GM12878 (cell line): ENCODE measurements at regions not wholly inside any gene's neighbourhood (a gene's known extent, or its start where the extent isn't known, plus 50 kb on each side); places are given as distances from the start of the nearest gene placed in this dataset.

Experiments used
- ATAC-seq: fragments of 200-7000 bp; cut with Tn5 transposase; 3 replicates; pipeline ENCODE4 v1.9.1; 2020; ENCODE audit warnings: mild to moderate bottlenecking, moderate library complexity
- BruUV-seq: library from RNA; stranded (reverse); fragments of 400-500 nt; replicated peaks from 2 replicates; lab custom pipeline; 2021; lab: Mats Ljungman, UMichigan
- CTCF ChIA-PET: fragments of 300-600 bp; sonication (Branson Sonifier 250); formaldehyde crosslinking; extraction: SDS; loops from one replicate; lab custom pipeline; 2021; ENCODE audit warnings: inconsistent platforms; lab: Yijun Ruan, JAX
- POLR2A ChIA-PET: fragments of 350-600 bp; formaldehyde crosslinking; extraction: SDS; loops from one replicate; lab custom pipeline; 2021; ENCODE audit warnings: inconsistent platforms; lab: Charles Lee
- RAD21 ChIA-PET: fragments of 300-600 bp; sonication (Branson Sonifier 250); formaldehyde crosslinking; loops from one replicate; lab custom pipeline; 2023; ENCODE audit warnings: antibody characterized with exemption; ENCODE audit not compliant: unreplicated experiment; lab: Charles Lee
- SMC1A ChIA-PET: fragments of 300-600 bp; sonication (Branson Sonifier 250); formaldehyde crosslinking; loops from one replicate; lab custom pipeline; 2023; ENCODE audit not compliant: unreplicated experiment, uncharacterized antibody; lab: Charles Lee
- DNase-seq: peaks from one replicate; pipeline ENCODE4 v3.0.0-alpha.2; 2011; ENCODE audit warnings: low read depth, low spot score
- FAIRE-seq: peaks from 3 replicates; lab custom pipeline; 2011; peaks lifted over from hg19 to GRCh38; lab: Jason Lieb, UNC
- H2AFZ ChIP-seq: 2 replicates; pipeline ENCODE4 v1.6.0; 2011; ENCODE audit warnings: low read depth, low read length, control low read depth; ENCODE audit not compliant: control insufficient read depth
- H3K27ac ChIP-seq: 2 replicates; pipeline ENCODE4 v1.5.1; 2011; ENCODE audit warnings: control low read depth; ENCODE audit not compliant: control insufficient read depth, insufficient read depth
- H3K27me3 ChIP-seq, 2 experiments: replicated peaks in 1 of 2; 2 replicates each; pipeline versions ENCODE4 v1.6.0 to v1.6.1; 2011; ENCODE audit warnings: low read length in 1 of 2; ENCODE audit not compliant: control insufficient read depth in 2 of 2, insufficient read depth in 2 of 2
- H3K36me3 ChIP-seq, 2 experiments: 2 replicates each; pipeline ENCODE4 v1.5.1; 2011; ENCODE audit warnings: low read length in 1 of 2; ENCODE audit not compliant: control insufficient read depth in 2 of 2, insufficient read depth in 2 of 2
- H3K4me1 ChIP-seq: 2 replicates; pipeline ENCODE4 v1.6.1; 2011; ENCODE audit warnings: mild to moderate bottlenecking, low read length, moderate library complexity, mixed read lengths; ENCODE audit not compliant: control insufficient read depth, insufficient read depth
- H3K4me2 ChIP-seq: 2 replicates; pipeline ENCODE4 v1.6.0; 2011; ENCODE audit warnings: control low read depth; ENCODE audit not compliant: control insufficient read depth, insufficient read depth
- H3K4me3 ChIP-seq: fragments of 200-600 bp; sonication (generic); 2 replicates; pipeline ENCODE4 v1.5.1; 2016
- H3K79me2 ChIP-seq: 2 replicates; pipeline ENCODE4 v1.6.0; 2011; ENCODE audit warnings: low read length; ENCODE audit not compliant: control insufficient read depth, insufficient read depth
- H3K9ac ChIP-seq: 2 replicates; pipeline ENCODE4 v1.8.0; 2011; ENCODE audit warnings: low read length, control low read depth, mixed read lengths; ENCODE audit not compliant: control insufficient read depth, insufficient read depth
- H3K9me3 ChIP-seq: replicated peaks from 3 replicates; pipeline ENCODE4 v1.5.1; 2011; ENCODE audit warnings: mild to moderate bottlenecking, low read length; ENCODE audit not compliant: control insufficient read depth, insufficient read depth
- H4K20me1 ChIP-seq: 2 replicates; pipeline ENCODE4 v1.6.0; 2011; ENCODE audit not compliant: control insufficient read depth, insufficient read depth
- BACH1 ChIP-seq: fragments of 450-650 bp; IDR thresholded peaks from 2 replicates; pipeline ENCODE4 v1.6.1; 2017; ENCODE audit warnings: mild to moderate bottlenecking, borderline replicate concordance
- BRCA1 ChIP-seq: IDR thresholded peaks from 2 replicates; pipeline ENCODE4 v1.6.1; 2011; ENCODE audit warnings: low read depth, low read length, improper control_type of control experiment
- CEBPB ChIP-seq, 2 experiments: fragments of 150-350 bp in 1 of 2; IDR thresholded peaks; 2 replicates each; pipeline ENCODE4 v1.6.1; 2012 to 2014; ENCODE audit warnings: low read depth in 2 of 2, low read length in 2 of 2, borderline replicate concordance in 1 of 2, inconsistent platforms in 1 of 2
- CUX1 ChIP-seq: IDR thresholded peaks from 2 replicates; pipeline ENCODE4 v1.6.1; 2012; ENCODE audit warnings: improper control_type of control experiment, low read depth, low read length; ENCODE audit not compliant: insufficient replicate concordance
- EZH2 ChIP-seq: IDR thresholded peaks from 2 replicates; pipeline ENCODE4 v1.6.1; 2012; ENCODE audit warnings: low read depth, mild to moderate bottlenecking, control low read depth, inconsistent platforms, low read length, borderline replicate concordance; ENCODE audit not compliant: control insufficient read depth
- HDGF ChIP-seq: fragments of 450-650 bp; IDR thresholded peaks from 2 replicates; pipeline ENCODE4 v1.6.1; 2016; ENCODE audit warnings: antibody characterized with exemption
- MTA3 ChIP-seq: IDR thresholded peaks from 2 replicates; pipeline ENCODE4 v1.6.1; 2012; ENCODE audit warnings: low read length, inconsistent platforms, borderline replicate concordance
- NR2C2 ChIP-seq: IDR thresholded peaks from 2 replicates; pipeline ENCODE4 v1.6.1; 2011; ENCODE audit warnings: borderline replicate concordance, low read depth; ENCODE audit not compliant: control insufficient read depth, insufficient read length
- PML ChIP-seq: IDR thresholded peaks from 2 replicates; pipeline ENCODE4 v1.6.1; 2012; ENCODE audit warnings: low read length, inconsistent platforms
- SKIL ChIP-seq: fragments of 450-650 bp; IDR thresholded peaks from 2 replicates; pipeline ENCODE4 v1.6.1; 2017; ENCODE audit warnings: mild to moderate bottlenecking, low read depth, inconsistent platforms; ENCODE audit not compliant: poor library complexity, severe bottlenecking
- SMAD5 ChIP-seq: IDR thresholded peaks from 2 replicates; pipeline ENCODE4 v1.6.1; 2016; ENCODE audit warnings: antibody characterized with exemption, low read depth
- TCF7 ChIP-seq: IDR thresholded peaks from 2 replicates; pipeline ENCODE4 v1.6.1; 2014; ENCODE audit warnings: antibody characterized with exemption, borderline replicate concordance
- YY1 ChIP-seq: IDR thresholded peaks from 2 replicates; pipeline ENCODE4 v1.6.1; 2011; ENCODE audit warnings: low read depth, mild to moderate bottlenecking, low read length
- WGBS: methylation state at CpG from one replicate; pipeline ENCODE4 v1.1.6; 2016; ENCODE audit warnings: low lambda C conversion rate; ENCODE audit not compliant: insufficient replicate concordance, insufficient coverage; ENCODE audit errors: missing lambda C conversion rate; 5-methylcytosine and 5-hydroxymethylcytosine counted together
- in situ Hi-C: fragments of 300-500 bp; cut with MboI; formaldehyde crosslinking; loops from 9 replicates; pipeline ENCODE4 v1.14.3; 2018; ENCODE audit warnings: mixed read lengths
- intact Hi-C: fragments of 100-400 bp; cut with micrococcal nuclease; formaldehyde crosslinking; loops from one replicate; pipeline ENCODE4 v1.14.2; 2022; ENCODE audit not compliant: unreplicated experiment
- TF ChIP-seq, protein P1 (sequence below): fragments of 450-650 bp; IDR thresholded peaks from 2 replicates; pipeline ENCODE4 v1.6.1; 2017; ENCODE audit warnings: borderline replicate concordance

GRCh38 chr11:92764128-92764527 is 205.3 kb upstream of the MTNR1B start (continued):
- TF ChIP-seq EZH2 = no peak

- Histone ChIP-seq H3K4me1 (no peaks in the 10 kb centered on the region), H2AFZ (no peak overlapping the region), H3K36me3 (no peaks in the 10 kb centered on the region), H3K9me3 (no peaks in the 10 kb centered on the region), H3K27me3 (peaks cover 0 to 1% of the 10 kb centered on the region in 2 experiments; a peak in 1 of 4 replicates), H3K4me2 (no peak overlapping the region), H3K9ac (no peak overlapping the region), H4K20me1 (no peaks in the 10 kb centered on the region), H3K27ac (no peak overlapping the region), H3K79me2 (no peaks in the 10 kb centered on the region), H3K4me3 (no peak overlapping the region)
- RAD21 ChIA-PET = no interaction called here
- WGBS = 41% methylated on average over 9 of the region's 9 CpGs
- SMC1A ChIA-PET = no interaction called here
- DNase-seq = no peak
- BruUV-seq = no TSS peak
- ATAC-seq = no peak
- intact Hi-C loops = no loop called here
- CTCF ChIA-PET = no interaction called here
- FAIRE-seq = no peak
- in situ Hi-C loops = no loop called here
- POLR2A ChIA-PET = interaction anchor here (0.6 kb wide), 1 partner anchor 408 kb away, joined by 3 read pairs; no protein-coding TSS in a partner anchor
- no peak for TF ChIP-seq CUX1
- TF ChIP-seq, protein P1, sequence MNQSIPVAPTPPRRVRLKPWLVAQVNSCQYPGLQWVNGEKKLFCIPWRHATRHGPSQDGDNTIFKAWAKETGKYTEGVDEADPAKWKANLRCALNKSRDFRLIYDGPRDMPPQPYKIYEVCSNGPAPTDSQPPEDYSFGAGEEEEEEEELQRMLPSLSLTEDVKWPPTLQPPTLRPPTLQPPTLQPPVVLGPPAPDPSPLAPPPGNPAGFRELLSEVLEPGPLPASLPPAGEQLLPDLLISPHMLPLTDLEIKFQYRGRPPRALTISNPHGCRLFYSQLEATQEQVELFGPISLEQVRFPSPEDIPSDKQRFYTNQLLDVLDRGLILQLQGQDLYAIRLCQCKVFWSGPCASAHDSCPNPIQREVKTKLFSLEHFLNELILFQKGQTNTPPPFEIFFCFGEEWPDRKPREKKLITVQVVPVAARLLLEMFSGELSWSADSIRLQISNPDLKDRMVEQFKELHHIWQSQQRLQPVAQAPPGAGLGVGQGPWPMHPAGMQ = no peak
- TF ChIP-seq PML = no peak
- TF ChIP-seq NR2C2 = no peak
- TF ChIP-seq YY1 = no peak
- no peak for TF ChIP-seq MTA3
- TF ChIP-seq BRCA1 = no peak
- no peak for TF ChIP-seq CEBPB (IDR thresholded peaks at IDR 0.05; ENCODE audit: borderline replicate concordance in 1 of 2, low read depth in 2 of 2, low read length in 2 of 2)
- no peak for TF ChIP-seq SKIL
- TF ChIP-seq BACH1 = no peak
- no peak for TF ChIP-seq TCF7
- TF ChIP-seq HDGF = no peak
- TF ChIP-seq SMAD5 = no peak
Measured at GRCh38 chr11:92765082-92765840, 204.2 kb upstream of the MTNR1B start.
